ENCODE measurements at regions not wholly inside any gene's neighbourhood (a gene's known extent, or its start where the extent isn't known, plus 50 kb on each side); places are given as distances from the start of the nearest gene placed in this dataset.

GRCh38 chr5:118762291-118762690, 226.1 kb downstream of the DTWD2 start:
- H3K4me1 Mint-ChIP-seq = no peaks in the 10 kb centered on the region
- ATAC-seq (ENCODE audit: low read depth) (no peak), DNase-seq (no peak)
- CTCF ChIA-PET = no interaction called here
- no peak overlapping the region for H3K27ac Mint-ChIP-seq
- H3K27me3 Mint-ChIP-seq = peaks cover 6% of the 10 kb centered on the region
- H3K36me3 Mint-ChIP-seq (ENCODE audit: low read depth) = no peaks in the 10 kb centered on the region
- TF ChIP-seq, protein P1, sequence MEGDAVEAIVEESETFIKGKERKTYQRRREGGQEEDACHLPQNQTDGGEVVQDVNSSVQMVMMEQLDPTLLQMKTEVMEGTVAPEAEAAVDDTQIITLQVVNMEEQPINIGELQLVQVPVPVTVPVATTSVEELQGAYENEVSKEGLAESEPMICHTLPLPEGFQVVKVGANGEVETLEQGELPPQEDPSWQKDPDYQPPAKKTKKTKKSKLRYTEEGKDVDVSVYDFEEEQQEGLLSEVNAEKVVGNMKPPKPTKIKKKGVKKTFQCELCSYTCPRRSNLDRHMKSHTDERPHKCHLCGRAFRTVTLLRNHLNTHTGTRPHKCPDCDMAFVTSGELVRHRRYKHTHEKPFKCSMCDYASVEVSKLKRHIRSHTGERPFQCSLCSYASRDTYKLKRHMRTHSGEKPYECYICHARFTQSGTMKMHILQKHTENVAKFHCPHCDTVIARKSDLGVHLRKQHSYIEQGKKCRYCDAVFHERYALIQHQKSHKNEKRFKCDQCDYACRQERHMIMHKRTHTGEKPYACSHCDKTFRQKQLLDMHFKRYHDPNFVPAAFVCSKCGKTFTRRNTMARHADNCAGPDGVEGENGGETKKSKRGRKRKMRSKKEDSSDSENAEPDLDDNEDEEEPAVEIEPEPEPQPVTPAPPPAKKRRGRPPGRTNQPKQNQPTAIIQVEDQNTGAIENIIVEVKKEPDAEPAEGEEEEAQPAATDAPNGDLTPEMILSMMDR (IDR thresholded peaks at IDR 0.05) = no peak
- intact Hi-C loops (cut with micrococcal nuclease) = no loop called here
- peaks cover 3% of the 10 kb centered on the region for H3K9me3 Mint-ChIP-seq
- no peak overlapping the region for H3K4me3 Mint-ChIP-seq
- POLR2A ChIA-PET = no interaction called here

DNA sequence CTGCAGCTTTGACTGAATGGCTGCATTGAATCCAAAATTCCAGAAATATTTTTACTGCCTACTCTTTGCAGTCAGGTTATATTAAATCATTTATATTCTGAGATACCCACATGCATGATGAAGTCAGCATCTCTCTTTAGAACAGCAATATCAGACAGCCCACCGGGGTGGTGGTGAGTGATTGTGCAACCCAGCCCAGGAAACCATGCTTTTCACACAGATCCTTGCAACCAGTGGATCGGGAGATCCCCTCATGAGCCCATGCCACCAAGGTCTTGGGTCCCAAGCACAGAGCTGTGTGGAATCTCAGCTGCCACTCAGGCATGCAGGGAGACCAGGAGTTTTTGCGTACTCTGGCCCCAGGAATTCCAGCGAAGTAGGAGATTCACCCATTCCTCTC, 226.5 kb downstream of the DTWD2 start:
- H3K27me3 Mint-ChIP-seq = peaks cover 6% of the 10 kb centered on the region
- no peak overlapping the region for H3K4me3 Mint-ChIP-seq
- H3K36me3 Mint-ChIP-seq (ENCODE audit: low read depth) = no peaks in the 10 kb centered on the region
- H3K27ac Mint-ChIP-seq = no peak overlapping the region
- H3K9me3 Mint-ChIP-seq = no peaks in the 10 kb centered on the region
- ChIA-PET CTCF (no interaction called here), POLR2A (no interaction called here)
- DNase-seq = no peak
- TF ChIP-seq, protein P1 (IDR thresholded peaks at IDR 0.05) = no peak
- intact Hi-C loops (cut with micrococcal nuclease) = no loop called here
- no peaks in the 10 kb centered on the region for H3K4me1 Mint-ChIP-seq
- no peak for ATAC-seq (ENCODE audit: low read depth)

DNA sequence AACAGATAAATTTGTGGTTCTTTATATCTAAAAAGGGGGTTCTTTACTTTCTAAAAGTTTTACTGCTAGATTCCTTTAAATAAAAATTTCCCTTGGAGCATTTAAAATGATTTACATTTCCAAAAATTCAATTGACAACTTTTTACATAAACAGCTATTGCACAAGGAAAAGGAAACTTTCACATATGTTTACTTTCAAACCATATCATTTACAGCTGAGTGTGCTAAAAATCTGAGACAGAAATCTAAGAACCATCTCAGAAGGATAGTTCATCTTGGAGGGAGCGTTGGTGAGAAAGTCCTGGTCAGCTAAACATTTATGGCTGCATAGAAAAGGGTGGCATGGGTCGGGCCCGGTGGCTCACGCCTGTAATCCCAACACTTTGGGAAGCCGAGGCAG, 235.4 kb downstream of the DTWD2 start:
- no peak for ATAC-seq (ENCODE audit: low read depth)
- no peaks in the 10 kb centered on the region for H3K4me1 Mint-ChIP-seq
- H3K27ac Mint-ChIP-seq = no peak overlapping the region
- ChIA-PET POLR2A (no interaction called here), CTCF (no interaction called here)
- H3K36me3 Mint-ChIP-seq (ENCODE audit: low read depth) = no peaks in the 10 kb centered on the region
- intact Hi-C loops (cut with micrococcal nuclease) = no loop called here
- TF ChIP-seq, protein P1 (IDR thresholded peaks at IDR 0.05) = no peak
- no peak for DNase-seq
- H3K4me3 Mint-ChIP-seq = no peak overlapping the region
- peaks cover 4% of the 10 kb centered on the region for H3K9me3 Mint-ChIP-seq
- peaks cover 9% of the 10 kb centered on the region for H3K27me3 Mint-ChIP-seq

- TF ChIP-seq, protein P1 (IDR thresholded peaks at IDR 0.05) = no peak
- Mint-ChIP-seq H3K4me1 (no peaks in the 10 kb centered on the region), H3K27me3 (peaks cover 2% of the 10 kb centered on the region), H3K36me3 (ENCODE audit: low read depth) (no peaks in the 10 kb centered on the region), H3K9me3 (peaks cover 11% of the 10 kb centered on the region), H3K4me3 (no peak overlapping the region), H3K27ac (no peak overlapping the region)
- POLR2A ChIA-PET = no interaction called here
- CTCF ChIA-PET = interaction anchor here (0.6 kb wide), 1 partner anchor 410 kb away, joined by 3 read pairs; no protein-coding TSS in a partner anchor
- DNase-seq (no peak), ATAC-seq (ENCODE audit: low read depth) (no peak)
- intact Hi-C loops (cut with micrococcal nuclease) = no loop called here
Measured at GRCh38 chr5:118736396-118736795, 252.0 kb downstream of the DTWD2 start.

GRCh38 chr5:118733394-118733793, 255.0 kb downstream of the DTWD2 start:
- DNase-seq = no peak
- Mint-ChIP-seq H3K36me3 (ENCODE audit: low read depth) (no peaks in the 10 kb centered on the region), H3K4me1 (no peaks in the 10 kb centered on the region), H3K4me3 (no peak overlapping the region), H3K27me3 (peaks cover 2% of the 10 kb centered on the region), H3K9me3 (peaks cover 13% of the 10 kb centered on the region), H3K27ac (no peak overlapping the region)
- TF ChIP-seq, protein P1 (IDR thresholded peaks at IDR 0.05) = no peak
- POLR2A ChIA-PET = no interaction called here
- CTCF ChIA-PET = no interaction called here
- intact Hi-C loops (cut with micrococcal nuclease) = no loop called here
- ATAC-seq (ENCODE audit: low read depth) = no peak

Data from activated B cell treated with CpG ODN at 0.5 μM for 24 hours (primary cell).